ENCODE measurements at regions not wholly inside any gene's neighbourhood (a gene's known extent, or its start where the extent isn't known, plus 50 kb on each side); places are given as distances from the start of the nearest gene placed in this dataset.

DNA sequence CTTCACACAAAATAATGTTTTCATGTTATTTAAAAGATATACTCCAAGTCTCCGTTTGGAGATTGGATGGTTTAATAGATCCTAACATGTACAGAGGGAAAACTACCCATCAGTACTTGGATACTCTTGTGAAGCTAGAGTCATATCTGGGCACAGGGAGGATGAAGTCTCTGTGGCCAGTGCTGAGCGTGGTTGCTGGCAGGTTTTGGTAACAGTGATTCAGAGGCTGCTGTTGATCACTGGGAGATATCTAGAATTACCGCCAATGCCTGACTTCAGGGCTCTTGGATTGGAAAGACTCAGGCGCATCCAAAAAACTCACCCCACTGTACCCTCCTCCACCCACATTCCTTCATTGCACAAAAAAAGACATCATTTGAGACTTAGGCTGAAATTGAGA is 107.2 kb upstream of the PGRMC2 start:
- 0 out of 2 replicates have a peak, but pooled peaks cover 4% of the 10 kb centered on the region for H3K9me3 ChIP-seq
- intact Hi-C loops (cut with micrococcal nuclease; ENCODE audit: unreplicated experiment): no loop called here
- Mint-ChIP-seq H3K36me3 (ENCODE audit: insufficient read depth, unreplicated experiment) (no peaks in the 10 kb centered on the region), H3K9me3 (ENCODE audit: unreplicated experiment) (peaks cover 7% of the 10 kb centered on the region), H3K27me3 (ENCODE audit: insufficient read depth, unreplicated experiment) (no peaks in the 10 kb centered on the region), H3K4me1 (ENCODE audit: low read depth, unreplicated experiment) (peaks cover 5% of the 10 kb centered on the region), H3K27ac (ENCODE audit: unreplicated experiment) (no peak overlapping the region), H3K4me3 (ENCODE audit: unreplicated experiment) (no peak overlapping the region)
- CTCF ChIA-PET: no interaction called here
- TF ChIP-seq, protein P1, sequence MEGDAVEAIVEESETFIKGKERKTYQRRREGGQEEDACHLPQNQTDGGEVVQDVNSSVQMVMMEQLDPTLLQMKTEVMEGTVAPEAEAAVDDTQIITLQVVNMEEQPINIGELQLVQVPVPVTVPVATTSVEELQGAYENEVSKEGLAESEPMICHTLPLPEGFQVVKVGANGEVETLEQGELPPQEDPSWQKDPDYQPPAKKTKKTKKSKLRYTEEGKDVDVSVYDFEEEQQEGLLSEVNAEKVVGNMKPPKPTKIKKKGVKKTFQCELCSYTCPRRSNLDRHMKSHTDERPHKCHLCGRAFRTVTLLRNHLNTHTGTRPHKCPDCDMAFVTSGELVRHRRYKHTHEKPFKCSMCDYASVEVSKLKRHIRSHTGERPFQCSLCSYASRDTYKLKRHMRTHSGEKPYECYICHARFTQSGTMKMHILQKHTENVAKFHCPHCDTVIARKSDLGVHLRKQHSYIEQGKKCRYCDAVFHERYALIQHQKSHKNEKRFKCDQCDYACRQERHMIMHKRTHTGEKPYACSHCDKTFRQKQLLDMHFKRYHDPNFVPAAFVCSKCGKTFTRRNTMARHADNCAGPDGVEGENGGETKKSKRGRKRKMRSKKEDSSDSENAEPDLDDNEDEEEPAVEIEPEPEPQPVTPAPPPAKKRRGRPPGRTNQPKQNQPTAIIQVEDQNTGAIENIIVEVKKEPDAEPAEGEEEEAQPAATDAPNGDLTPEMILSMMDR (IDR thresholded peaks at IDR 0.05; ENCODE audit: insufficient read depth in 1 of 2, low read depth in 1 of 2, low read length in 1 of 2, severe bottlenecking in 1 of 2, unreplicated experiment in 1 of 2): no peak
- POLR2A ChIA-PET: no interaction called here
- BruUV-seq (replicated peaks): no TSS peak
- DNase-seq: no peak
- no peaks in the 10 kb centered on the region for H3K36me3 ChIP-seq (ENCODE audit: control insufficient read depth, insufficient read depth, low read length)
- H3K27me3 ChIP-seq (replicated peaks; ENCODE audit: control insufficient read depth, insufficient read depth, low read length): no peaks in the 10 kb centered on the region
- H3K4me1 ChIP-seq: no peaks in the 10 kb centered on the region
- H3K4me3 ChIP-seq (ENCODE audit: low read depth, low read length): no peak overlapping the region

DNA sequence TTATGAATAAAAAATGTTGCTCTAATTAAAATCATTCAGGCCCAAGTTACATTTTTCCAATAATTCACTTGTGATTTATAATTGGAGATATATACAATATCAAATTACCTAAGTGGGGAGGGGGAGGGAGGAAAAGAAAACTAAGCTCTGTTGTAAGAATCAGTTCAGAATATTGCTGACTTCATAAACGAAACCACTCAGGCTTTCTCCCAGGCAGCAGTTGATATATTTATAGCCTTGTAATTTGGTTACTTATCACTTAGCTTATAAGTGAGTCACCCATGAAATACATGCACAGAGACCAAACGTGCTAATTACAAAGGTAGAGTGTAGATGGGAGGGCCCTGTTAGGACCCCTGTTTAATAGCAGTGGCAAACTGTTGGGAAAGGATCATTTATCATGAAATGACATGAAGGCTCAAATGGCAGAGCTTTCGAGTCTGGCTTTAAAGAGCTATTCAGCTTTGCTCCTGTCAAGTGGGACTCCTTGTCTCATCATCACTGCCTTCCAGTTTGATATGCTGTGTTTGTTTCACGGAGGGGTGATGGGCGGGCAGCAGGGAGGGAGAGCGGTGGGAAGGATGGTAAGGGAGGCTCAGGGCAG is 105.6 kb upstream of the PGRMC2 start:
- Histone ChIP-seq H3K9me3 (0 out of 2 replicates have a peak, but pooled peaks cover 4% of the 10 kb centered on the region), H3K36me3 (ENCODE audit: control insufficient read depth, insufficient read depth, low read length) (no peaks in the 10 kb centered on the region), H3K4me3 (ENCODE audit: low read depth, low read length) (no peak overlapping the region), H3K27me3 (replicated peaks; ENCODE audit: control insufficient read depth, insufficient read depth, low read length) (no peaks in the 10 kb centered on the region), H3K4me1 (no peaks in the 10 kb centered on the region)
- no TSS peak for BruUV-seq (replicated peaks)
- Mint-ChIP-seq H3K4me3 (ENCODE audit: unreplicated experiment) (no peak overlapping the region), H3K27me3 (ENCODE audit: insufficient read depth, unreplicated experiment) (no peaks in the 10 kb centered on the region), H3K9me3 (ENCODE audit: unreplicated experiment) (no peaks in the 10 kb centered on the region), H3K27ac (ENCODE audit: unreplicated experiment) (no peak overlapping the region), H3K4me1 (ENCODE audit: low read depth, unreplicated experiment) (peaks cover 5% of the 10 kb centered on the region), H3K36me3 (ENCODE audit: insufficient read depth, unreplicated experiment) (no peaks in the 10 kb centered on the region)
- intact Hi-C loops (cut with micrococcal nuclease; ENCODE audit: unreplicated experiment): no loop called here
- ChIA-PET CTCF (no interaction called here), POLR2A (no interaction called here)
- no peak for DNase-seq
- TF ChIP-seq, protein P1 (IDR thresholded peaks at IDR 0.05; ENCODE audit: insufficient read depth in 1 of 2, low read depth in 1 of 2, low read length in 1 of 2, severe bottlenecking in 1 of 2, unreplicated experiment in 1 of 2): no peak

DNA sequence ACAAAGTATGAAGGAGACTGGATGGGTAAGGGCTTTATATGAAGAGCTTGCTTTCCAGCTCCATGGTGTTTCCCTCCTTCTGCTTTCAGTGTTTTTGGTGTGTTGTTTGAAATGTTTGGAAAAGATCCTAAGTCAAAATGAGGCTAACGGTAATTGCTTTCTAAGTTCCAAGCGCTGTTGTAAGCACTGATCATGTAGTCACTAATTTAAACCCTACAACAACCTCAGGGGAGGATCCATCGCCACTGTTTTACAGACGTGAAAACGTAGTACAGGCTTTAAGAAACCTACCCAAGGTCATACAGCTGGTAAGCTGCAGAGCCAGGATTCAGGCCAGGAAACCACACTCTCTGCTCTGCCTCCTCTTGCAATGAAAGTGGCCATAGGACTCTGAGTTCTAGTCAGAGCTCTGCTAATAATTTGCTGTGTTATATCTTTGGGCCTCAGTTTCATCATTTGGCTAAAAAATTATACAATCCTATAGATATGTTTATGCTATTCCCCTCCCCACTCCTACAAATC is 102.9 kb upstream of the PGRMC2 start:
- no peaks in the 10 kb centered on the region for H3K36me3 Mint-ChIP-seq (ENCODE audit: insufficient read depth, unreplicated experiment)
- H3K27me3 Mint-ChIP-seq (ENCODE audit: insufficient read depth, unreplicated experiment): no peaks in the 10 kb centered on the region
- ChIA-PET CTCF (no interaction called here), POLR2A (no interaction called here)
- intact Hi-C loops (cut with micrococcal nuclease; ENCODE audit: unreplicated experiment): no loop called here
- no peaks in the 10 kb centered on the region for H3K9me3 ChIP-seq
- no peaks in the 10 kb centered on the region for H3K9me3 Mint-ChIP-seq (ENCODE audit: unreplicated experiment)
- no TSS peak for BruUV-seq (replicated peaks)
- TF ChIP-seq, protein P1 (IDR thresholded peaks at IDR 0.05; ENCODE audit: insufficient read depth in 1 of 2, low read depth in 1 of 2, low read length in 1 of 2, severe bottlenecking in 1 of 2, unreplicated experiment in 1 of 2): no peak
- H3K4me3 Mint-ChIP-seq (ENCODE audit: unreplicated experiment): no peak overlapping the region
- H3K27me3 ChIP-seq (replicated peaks; ENCODE audit: control insufficient read depth, insufficient read depth, low read length): no peaks in the 10 kb centered on the region
- H3K4me1 Mint-ChIP-seq (ENCODE audit: low read depth, unreplicated experiment): peaks cover 5% of the 10 kb centered on the region
- H3K27ac Mint-ChIP-seq (ENCODE audit: unreplicated experiment): no peak overlapping the region
- no peak for DNase-seq
- H3K36me3 ChIP-seq (ENCODE audit: control insufficient read depth, insufficient read depth, low read length): no peaks in the 10 kb centered on the region
- no peak overlapping the region for H3K4me3 ChIP-seq (ENCODE audit: low read depth, low read length)
- peaks cover under 1% of the 10 kb centered on the region; the same call in 1 of the 2 replicates for H3K4me1 ChIP-seq

Data from Caco-2 (cell line).